Neuronal stem cell (in vitro differentiated cells): ENCODE measurements at regions not wholly inside any gene's neighbourhood (a gene's known extent, or its start where the extent isn't known, plus 50 kb on each side); places are given as distances from the start of the nearest gene placed in this dataset.

ENCODE experiments used
- DNase-seq: peaks from one replicate; pipeline ENCODE4 v3.0.0-alpha.2; 2013; ENCODE audit warnings: low spot score
- H2AFZ ChIP-seq: one replicate; pipeline ENCODE4 v1.6.1; 2013; ENCODE audit warnings: mild to moderate bottlenecking, low read length, inconsistent platforms
- H2AK5ac ChIP-seq: 2 replicates; pipeline ENCODE4 v1.6.1; 2013; ENCODE audit warnings: low read depth, mild to moderate bottlenecking, inconsistent platforms, low read length, moderate library complexity, mixed read lengths
- H2BK120ac ChIP-seq: 2 replicates; pipeline ENCODE4 v1.6.1; 2013; ENCODE audit warnings: low read depth, mild to moderate bottlenecking, inconsistent platforms, low read length, moderate library complexity, mixed read lengths
- H2BK12ac ChIP-seq: one replicate; pipeline ENCODE4 v1.6.1; 2013; ENCODE audit warnings: low read length, inconsistent platforms
- H2BK15ac ChIP-seq: 2 replicates; pipeline ENCODE4 v1.6.1; 2013; ENCODE audit warnings: mild to moderate bottlenecking, low read length, inconsistent platforms, mixed read lengths
- H2BK5ac ChIP-seq: one replicate; pipeline ENCODE4 v1.6.1; 2013; ENCODE audit warnings: inconsistent platforms, mild to moderate bottlenecking, low read length, moderate library complexity
- H3K14ac ChIP-seq: one replicate; pipeline ENCODE4 v1.6.1; 2013; ENCODE audit warnings: low read length, inconsistent platforms
- H3K18ac ChIP-seq: 2 replicates; pipeline ENCODE4 v1.6.1; 2013; ENCODE audit warnings: low read length, inconsistent platforms
- H3K23ac ChIP-seq: 2 replicates; pipeline ENCODE4 v1.6.1; 2013; ENCODE audit warnings: low read depth, mild to moderate bottlenecking, mixed read lengths, low read length, inconsistent platforms; ENCODE audit not compliant: poor library complexity
- H3K27ac ChIP-seq: replicated peaks from 3 replicates; pipeline ENCODE4 v1.5.1; 2013; ENCODE audit warnings: low read length, inconsistent platforms
- H3K27me3 ChIP-seq, 3 experiments: 2 replicates each; pipeline ENCODE4 v1.6.1; 2013; ENCODE audit warnings: low read length in 3 of 3, mild to moderate bottlenecking in 2 of 3, inconsistent platforms in 1 of 3, low read depth in 1 of 3, mixed read lengths in 1 of 3, moderate library complexity in 1 of 3; ENCODE audit not compliant: control insufficient read depth in 3 of 3, insufficient read depth in 3 of 3
- H3K36me3 ChIP-seq, 2 donors: replicated peaks in 1 of 2; 2 replicates each; pipeline ENCODE4 v1.6.1; 2013; ENCODE audit warnings: low read length in 2 of 2; ENCODE audit not compliant: control insufficient read depth in 2 of 2, insufficient read depth in 2 of 2
- H3K4ac ChIP-seq: 2 replicates; pipeline ENCODE4 v1.6.1; 2013; ENCODE audit warnings: inconsistent platforms, mild to moderate bottlenecking, low read length, moderate library complexity
- H3K4me1 ChIP-seq, 2 donors: 1 replicate in 1 of 2; 2 replicates in 1 of 2; pipeline ENCODE4 v1.6.1; 2013; ENCODE audit warnings: low read length in 2 of 2, low read depth in 1 of 2; ENCODE audit not compliant: control insufficient read depth in 2 of 2, insufficient read depth in 1 of 2
- H3K4me2 ChIP-seq: one replicate; pipeline ENCODE4 v1.6.1; 2013; ENCODE audit warnings: mild to moderate bottlenecking, low read length, inconsistent platforms; ENCODE audit not compliant: insufficient read depth, poor library complexity, severe bottlenecking
- H3K4me3 ChIP-seq, 2 donors: 2 replicates each; pipeline ENCODE4 v1.5.1; 2013; ENCODE audit warnings: low read length in 2 of 2, mild to moderate bottlenecking in 2 of 2, inconsistent platforms in 1 of 2, moderate library complexity in 1 of 2
- H3K79me1 ChIP-seq: one replicate; pipeline ENCODE4 v1.6.1; 2013; ENCODE audit warnings: low read depth, mild to moderate bottlenecking, inconsistent platforms, low read length, moderate library complexity
- H3K9ac ChIP-seq: one replicate; pipeline ENCODE4 v1.6.1; 2013; ENCODE audit warnings: mild to moderate bottlenecking, low read depth, low read length, inconsistent platforms; ENCODE audit not compliant: poor library complexity
- H3K9me3 ChIP-seq, 2 donors: replicated peaks in 1 of 2; 2 replicates each; pipeline versions ENCODE3 to v1.6.1; 2013; ENCODE audit warnings: low read length in 2 of 2, mild to moderate bottlenecking in 2 of 2, inconsistent platforms in 1 of 2, low read depth in 1 of 2, mixed read lengths in 1 of 2, moderate library complexity in 1 of 2; ENCODE audit not compliant: control insufficient read depth in 2 of 2, insufficient read depth in 1 of 2
- H4K8ac ChIP-seq: one replicate; pipeline ENCODE4 v1.6.1; 2013; ENCODE audit warnings: low read depth, mild to moderate bottlenecking, inconsistent platforms, low read length, moderate library complexity
- H4K91ac ChIP-seq: one replicate; pipeline ENCODE4 v1.6.1; 2013; ENCODE audit warnings: low read length, low read depth, mild to moderate bottlenecking, inconsistent platforms; ENCODE audit not compliant: poor library complexity
- WGBS, 2 donors: extraction: QIAGEN DNeasy Blood & Tissue Kit; methylation state at CpG; one replicate each; pipeline ENCODE4 v1.1.7; 2013; ENCODE audit warnings: missing lambda C conversion rate in 2 of 2, mixed read lengths in 1 of 2; ENCODE audit not compliant: insufficient read length in 2 of 2, insufficient replicate concordance in 1 of 2; ENCODE audit errors: extremely low coverage in 2 of 2; 5-methylcytosine and 5-hydroxymethylcytosine counted together

- H2BK120ac ChIP-seq: no peak overlapping the region
- no peak overlapping the region for H4K91ac ChIP-seq
- no peak overlapping the region for H3K4me2 ChIP-seq
- no peak overlapping the region for H2BK12ac ChIP-seq
- no peak overlapping the region for H2BK5ac ChIP-seq
- H3K27ac ChIP-seq: no peak overlapping the region
- H3K4me3 ChIP-seq: no peak overlapping the region
- H3K4me1 ChIP-seq: no peaks in the 10 kb centered on the region
- H3K18ac ChIP-seq: no peak overlapping the region
- H3K23ac ChIP-seq: no peak overlapping the region
- H3K79me1 ChIP-seq: no peaks in the 10 kb centered on the region
- no peak overlapping the region for H3K14ac ChIP-seq
- no peak overlapping the region for H4K8ac ChIP-seq
- H3K9ac ChIP-seq: no peak overlapping the region
- H3K36me3 ChIP-seq: no peaks in the 10 kb centered on the region
- H3K27me3 ChIP-seq: no peaks in the 10 kb centered on the region
- no peak overlapping the region for H2AK5ac ChIP-seq
- no peaks in the 10 kb centered on the region for H3K9me3 ChIP-seq
- DNase-seq: no peak
- H3K4ac ChIP-seq: no peak overlapping the region
- H2BK15ac ChIP-seq: no peak overlapping the region
- no peak overlapping the region for H2AFZ ChIP-seq
Measured at GRCh38 chr11:28913883-28914282, 805.7 kb downstream of the METTL15 start.

- no peak overlapping the region for H2BK15ac ChIP-seq
- no peak overlapping the region for H4K8ac ChIP-seq
- no peak overlapping the region for H3K9ac ChIP-seq
- H2BK5ac ChIP-seq: no peak overlapping the region
- H2AK5ac ChIP-seq: no peak overlapping the region
- WGBS, 2 donors: no CpG with 5 or more reads among the region's 1 CpG
- H2BK12ac ChIP-seq: no peak overlapping the region
- H3K4me3 ChIP-seq: no peak overlapping the region
- no peaks in the 10 kb centered on the region for H3K27me3 ChIP-seq
- H4K91ac ChIP-seq: no peak overlapping the region
- no peak overlapping the region for H3K4ac ChIP-seq
- H3K23ac ChIP-seq: no peak overlapping the region
- no peak for DNase-seq
- no peaks in the 10 kb centered on the region for H3K36me3 ChIP-seq
- H3K27ac ChIP-seq: no peak overlapping the region
- no peak overlapping the region for H3K4me2 ChIP-seq
- no peaks in the 10 kb centered on the region for H3K79me1 ChIP-seq
- no peak overlapping the region for H3K14ac ChIP-seq
- no peak overlapping the region for H2AFZ ChIP-seq
- no peaks in the 10 kb centered on the region for H3K4me1 ChIP-seq
- H2BK120ac ChIP-seq: no peak overlapping the region
- no peaks in the 10 kb centered on the region for H3K9me3 ChIP-seq
- H3K18ac ChIP-seq: no peak overlapping the region
Measured at GRCh38 chr11:28911829-28912228, 803.6 kb downstream of the METTL15 start.

GRCh38 chr11:28910926-28911325, 802.7 kb downstream of the METTL15 start:
- H3K4me3 ChIP-seq: no peak overlapping the region
- no peak overlapping the region for H3K23ac ChIP-seq
- no peaks in the 10 kb centered on the region for H3K4me1 ChIP-seq
- no peaks in the 10 kb centered on the region for H3K79me1 ChIP-seq
- no peak overlapping the region for H4K8ac ChIP-seq
- no peak overlapping the region for H3K27ac ChIP-seq
- H3K4ac ChIP-seq: no peak overlapping the region
- 100% methylated on average over 2 of the region's 2 CpGs; no CpG with 5 or more reads in 1 of the 2 donors for WGBS, 2 donors
- H2BK5ac ChIP-seq: no peak overlapping the region
- no peak overlapping the region for H2AFZ ChIP-seq
- no peak for DNase-seq
- H3K9ac ChIP-seq: no peak overlapping the region
- no peaks in the 10 kb centered on the region for H3K9me3 ChIP-seq
- no peak overlapping the region for H4K91ac ChIP-seq
- H3K27me3 ChIP-seq: no peaks in the 10 kb centered on the region
- H2BK15ac ChIP-seq: no peak overlapping the region
- no peak overlapping the region for H3K14ac ChIP-seq
- H2BK12ac ChIP-seq: no peak overlapping the region
- H3K4me2 ChIP-seq: no peak overlapping the region
- H3K18ac ChIP-seq: no peak overlapping the region
- no peak overlapping the region for H2AK5ac ChIP-seq
- H2BK120ac ChIP-seq: no peak overlapping the region
- no peaks in the 10 kb centered on the region for H3K36me3 ChIP-seq

- Histone ChIP-seq H2BK5ac (no peak overlapping the region), H3K36me3 (no peaks in the 10 kb centered on the region), H4K91ac (no peak overlapping the region), H3K79me1 (no peaks in the 10 kb centered on the region), H3K27me3 (no peaks in the 10 kb centered on the region), H3K4ac (no peak overlapping the region), H3K14ac (no peak overlapping the region), H2AFZ (no peak overlapping the region), H2BK15ac (no peak overlapping the region), H2BK120ac (no peak overlapping the region), H3K4me1 (no peaks in the 10 kb centered on the region), H4K8ac (no peak overlapping the region), H3K4me3 (no peak overlapping the region), H3K27ac (no peak overlapping the region), H3K4me2 (no peak overlapping the region), H3K18ac (no peak overlapping the region), H3K9ac (no peak overlapping the region), H3K9me3 (no peaks in the 10 kb centered on the region), H2BK12ac (no peak overlapping the region), H2AK5ac (no peak overlapping the region), H3K23ac (no peak overlapping the region)
- no CpG with 5 or more reads among the region's 2 CpGs for WGBS, 2 donors
- DNase-seq: no peak
Measured at GRCh38 chr11:28903716-28904115, 795.5 kb downstream of the METTL15 start.
